GM18499 (cell line): ENCODE measurements at regions not wholly inside any gene's neighbourhood (a gene's known extent, or its start where the extent isn't known, plus 50 kb on each side); places are given as distances from the start of the nearest gene placed in this dataset.

Experiments used
- ATAC-seq: cut with Tn5 transposase; IDR thresholded peaks from one replicate; pipeline ENCODE4 v1.9.1; 2021; ENCODE audit warnings: moderate number of reproducible peaks; ENCODE audit not compliant: insufficient read depth, unreplicated experiment

DNA sequence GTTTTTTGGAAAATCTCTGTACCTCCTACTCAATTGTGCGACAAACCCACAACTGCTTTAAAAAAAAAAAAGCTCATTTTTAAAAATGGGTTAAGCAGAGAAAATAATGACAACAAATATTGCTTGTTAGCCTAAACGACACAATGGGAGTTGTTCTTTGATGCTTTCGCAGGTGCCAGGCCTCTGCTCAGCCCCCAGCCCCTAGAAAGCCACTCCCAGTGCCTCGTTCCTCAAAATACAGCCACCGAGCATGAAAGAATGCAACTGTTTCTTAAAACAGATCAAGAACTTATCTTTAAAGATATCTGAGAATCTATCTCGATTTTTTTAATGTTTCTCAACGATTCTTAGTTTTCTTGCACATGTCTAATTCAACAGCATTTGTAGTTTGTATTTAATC, 85.2 kb upstream of the PFKP start:
- no peak for ATAC-seq

DNA sequence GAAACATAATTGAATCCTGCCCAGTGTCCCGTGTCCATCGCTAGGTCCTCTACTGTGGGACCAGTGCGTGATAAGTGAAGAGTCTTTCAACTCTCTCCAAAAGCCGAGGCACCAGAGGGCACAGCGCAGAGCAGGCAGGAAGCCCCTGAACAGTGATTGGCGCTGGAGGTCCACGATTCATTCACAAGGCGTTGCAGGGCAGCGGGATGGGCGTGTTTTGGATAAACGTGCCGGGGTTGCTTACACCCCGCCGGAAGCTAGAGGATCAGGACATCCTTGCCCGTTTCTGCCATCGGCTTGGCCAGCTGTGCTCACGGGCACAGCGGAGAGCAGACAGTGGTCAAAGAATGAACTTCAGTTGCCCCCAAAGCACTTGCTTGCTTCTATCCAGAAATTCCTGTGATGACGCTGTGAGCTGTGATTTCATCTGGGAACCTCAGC, 86.0 kb upstream of the PFKP start:
- no peak for ATAC-seq

DNA sequence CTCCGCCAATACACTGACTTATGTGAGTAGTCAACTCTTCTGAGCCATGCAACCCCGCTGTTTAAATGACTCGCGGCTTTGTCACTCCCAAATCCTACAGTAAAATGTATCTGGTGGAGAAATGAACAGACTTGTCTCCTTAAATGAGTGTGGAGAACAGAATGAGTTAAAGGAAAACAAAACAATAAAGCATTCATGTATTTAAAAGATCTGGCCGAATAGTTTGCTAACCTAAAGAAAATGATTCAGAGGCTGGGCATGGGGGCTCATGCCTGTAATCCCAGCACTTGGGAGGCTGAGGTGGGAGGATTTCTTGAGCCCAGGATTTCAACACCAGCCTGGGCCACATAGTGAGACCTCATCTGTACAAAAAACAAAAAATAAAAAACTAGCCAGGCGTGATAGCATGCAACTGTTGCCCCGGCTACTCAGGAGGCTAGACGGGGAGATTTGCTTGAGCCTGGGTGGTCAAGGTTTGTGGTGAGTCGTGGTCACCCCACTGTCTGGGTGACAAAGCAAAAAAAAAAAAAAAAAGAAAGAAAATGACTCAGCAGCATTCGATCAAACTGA, 86.5 kb upstream of the PFKP start:
- ATAC-seq: no peak

DNA sequence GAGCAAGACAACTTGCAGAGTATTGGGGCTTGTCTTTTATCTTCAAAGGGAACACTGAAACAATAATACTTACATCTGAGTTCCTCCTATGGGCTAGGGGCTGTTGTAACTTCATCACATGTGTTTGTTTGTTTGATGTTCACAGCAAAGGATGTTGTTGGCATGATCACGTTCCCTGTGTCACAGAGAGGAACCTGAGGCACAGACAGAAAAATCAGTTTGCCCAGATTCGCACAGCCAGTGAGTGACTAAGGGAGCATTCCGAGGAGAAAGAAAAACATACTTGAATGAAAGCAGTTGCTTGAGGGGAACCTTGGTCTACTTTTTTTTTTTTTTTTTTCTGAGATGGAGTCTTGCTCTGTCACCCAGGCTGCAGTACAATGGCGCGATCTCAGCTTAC, 87.2 kb upstream of the PFKP start:
- ATAC-seq: no peak

DNA sequence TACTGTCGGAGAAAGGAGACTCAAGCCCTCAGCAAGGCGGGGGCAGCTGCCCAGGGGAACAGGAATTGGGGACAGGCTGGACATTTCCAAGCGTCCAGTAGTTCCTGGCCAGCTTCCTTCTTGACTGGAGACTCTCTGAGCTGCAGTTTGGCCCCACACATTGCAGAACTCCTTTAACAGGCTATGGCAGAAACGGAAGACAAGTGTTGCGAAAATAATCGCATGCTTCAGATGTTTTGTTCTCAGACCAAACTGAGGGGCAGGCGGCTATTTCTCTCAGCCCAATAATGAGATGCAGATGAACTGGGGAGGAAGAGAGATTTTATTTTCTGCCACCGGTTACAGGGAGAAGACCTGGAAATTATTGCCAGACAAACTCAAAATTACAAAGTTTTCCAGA, 88.0 kb upstream of the PFKP start:
- ATAC-seq: no peak

DNA sequence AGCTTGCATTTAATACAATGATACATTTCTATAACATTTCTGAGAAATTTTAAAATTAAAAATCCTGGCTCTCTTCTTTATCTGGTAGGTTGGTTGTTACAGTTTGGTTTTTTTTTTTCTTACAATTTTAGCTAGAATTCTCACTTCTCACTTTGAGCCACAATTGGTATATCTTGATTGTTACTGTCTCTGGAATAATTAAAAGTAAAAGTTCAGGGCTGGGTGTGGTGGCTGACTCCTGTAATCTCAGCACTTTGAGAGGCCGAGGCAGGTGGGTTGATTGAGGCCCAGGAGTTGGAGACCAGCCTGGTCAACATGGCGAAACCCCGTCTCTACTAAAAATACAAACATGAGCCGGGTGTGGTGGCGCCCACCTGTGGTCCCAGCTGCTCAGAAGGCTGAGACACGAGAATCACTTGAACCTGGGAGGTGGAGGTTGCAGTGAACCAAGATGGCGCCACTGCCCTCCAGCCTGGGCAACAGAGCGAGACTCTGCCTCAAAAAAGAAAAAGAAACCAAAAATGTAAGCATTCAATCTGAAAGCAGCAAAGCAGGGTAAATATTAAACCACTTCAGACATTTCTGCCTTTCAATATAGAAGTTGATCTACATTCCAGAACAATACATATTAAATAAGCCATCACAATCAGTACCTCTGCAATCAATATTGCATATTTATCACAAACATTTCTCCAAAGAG, 88.6 kb upstream of the PFKP start:
- no peak for ATAC-seq

DNA sequence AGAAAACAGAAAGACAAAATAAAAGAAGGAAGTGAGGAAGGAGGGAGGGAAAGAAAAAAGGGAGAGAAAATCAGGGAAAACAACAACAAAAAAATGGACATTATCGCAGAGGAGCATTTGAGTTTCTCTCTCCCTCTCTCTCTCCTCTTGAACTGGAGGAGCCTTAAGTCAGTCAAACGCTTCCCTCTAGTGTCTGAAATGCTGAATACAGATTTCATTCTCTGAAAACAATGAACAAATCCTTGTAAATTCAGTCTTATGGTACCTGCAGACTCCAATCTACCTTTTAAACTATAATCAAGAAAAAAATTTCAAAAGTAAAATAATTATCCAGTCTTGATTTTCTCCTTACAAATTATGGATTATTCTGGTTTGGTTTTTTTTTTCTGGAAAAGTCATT, 89.2 kb upstream of the PFKP start:
- no peak for ATAC-seq

DNA sequence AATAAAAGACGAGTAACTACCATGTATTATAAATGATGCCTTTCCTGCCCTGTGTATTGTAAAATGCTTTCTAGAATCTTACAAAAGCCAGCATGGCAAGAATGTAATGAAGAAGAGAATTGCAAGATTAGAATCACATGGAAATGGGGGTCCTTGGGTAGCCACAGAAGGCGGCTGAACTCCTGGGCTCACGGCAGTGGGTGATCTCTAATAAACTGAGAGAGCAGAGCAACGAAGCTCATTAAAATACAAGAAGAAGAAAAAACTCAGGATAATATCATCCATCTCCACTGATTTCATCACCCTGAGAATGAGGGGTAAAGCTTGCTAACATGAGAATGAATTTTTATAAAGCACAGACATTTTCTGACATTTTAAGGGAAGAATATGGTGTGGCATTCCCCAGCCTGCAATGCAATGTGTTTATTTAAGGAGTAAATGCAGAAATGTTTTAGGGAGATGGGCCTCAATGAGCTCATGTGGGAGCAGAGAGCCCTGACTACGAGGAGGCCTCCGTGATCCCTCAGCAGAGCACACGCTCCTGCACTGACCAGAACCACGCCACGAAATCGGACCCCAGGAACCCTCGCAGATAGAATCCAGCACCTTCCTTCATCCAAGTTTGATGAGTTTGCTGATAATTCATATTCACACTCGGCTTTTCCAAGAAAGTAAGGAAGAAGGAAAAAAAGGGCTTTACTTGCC, 92.7 kb upstream of the PFKP start:
- no peak for ATAC-seq

DNA sequence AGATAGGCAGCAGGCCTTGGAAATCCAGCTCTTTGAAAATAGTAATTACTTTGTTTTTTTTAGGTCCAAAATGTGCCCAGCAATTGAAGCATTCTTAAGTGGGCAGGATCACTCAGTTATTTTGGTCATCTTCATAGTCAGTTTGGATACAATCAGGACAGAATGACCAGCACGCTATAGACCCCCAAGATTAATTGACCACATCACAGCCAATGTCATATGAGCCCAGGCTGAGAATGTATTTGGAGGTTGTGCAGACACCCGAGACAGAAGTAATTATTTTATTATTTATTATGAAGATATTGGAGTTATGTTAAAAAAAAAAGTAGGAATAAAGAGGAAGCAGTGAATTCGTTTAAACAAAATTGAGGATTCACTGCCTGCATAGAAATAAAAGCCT, 93.3 kb upstream of the PFKP start:
- ATAC-seq: no peak

DNA sequence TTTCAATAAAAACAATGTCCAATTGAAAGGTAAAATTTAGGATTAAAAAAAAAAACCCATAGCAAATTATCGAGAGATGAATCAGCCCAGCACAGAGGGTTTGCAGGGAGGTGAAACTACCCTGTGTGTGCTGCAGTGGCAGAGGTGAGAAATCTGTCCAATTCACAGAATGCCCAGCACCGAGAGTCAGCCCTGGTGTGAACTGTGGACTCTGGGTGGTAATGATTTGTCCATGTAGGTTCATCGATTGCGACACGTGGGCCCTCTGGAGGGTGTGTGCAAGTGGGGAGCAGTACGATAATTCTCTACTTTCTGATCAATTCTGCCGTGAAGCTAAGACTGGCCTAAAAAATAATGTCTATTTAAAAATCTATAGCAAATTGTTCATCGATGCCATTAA, 94.5 kb upstream of the PFKP start:
- no peak for ATAC-seq

DNA sequence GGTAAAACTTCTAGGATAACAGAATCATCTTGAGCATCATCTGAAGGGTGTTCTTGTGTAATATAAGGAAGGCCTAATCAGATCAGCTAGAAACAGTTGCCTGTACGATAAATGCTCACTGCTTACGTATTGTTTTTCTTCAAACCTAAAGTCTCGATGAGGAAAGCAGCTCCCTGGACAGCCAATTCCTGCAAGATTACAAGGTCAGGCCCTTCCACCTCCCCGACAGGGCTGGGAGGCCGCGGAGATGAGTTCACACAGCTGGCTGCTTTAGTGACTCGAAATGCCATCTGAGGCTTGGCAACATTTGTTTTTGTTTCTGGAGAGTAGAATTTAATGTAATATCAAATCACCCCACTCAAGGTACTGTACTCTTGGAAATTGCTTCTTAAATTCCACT, 95.1 kb upstream of the PFKP start:
- no peak for ATAC-seq

DNA sequence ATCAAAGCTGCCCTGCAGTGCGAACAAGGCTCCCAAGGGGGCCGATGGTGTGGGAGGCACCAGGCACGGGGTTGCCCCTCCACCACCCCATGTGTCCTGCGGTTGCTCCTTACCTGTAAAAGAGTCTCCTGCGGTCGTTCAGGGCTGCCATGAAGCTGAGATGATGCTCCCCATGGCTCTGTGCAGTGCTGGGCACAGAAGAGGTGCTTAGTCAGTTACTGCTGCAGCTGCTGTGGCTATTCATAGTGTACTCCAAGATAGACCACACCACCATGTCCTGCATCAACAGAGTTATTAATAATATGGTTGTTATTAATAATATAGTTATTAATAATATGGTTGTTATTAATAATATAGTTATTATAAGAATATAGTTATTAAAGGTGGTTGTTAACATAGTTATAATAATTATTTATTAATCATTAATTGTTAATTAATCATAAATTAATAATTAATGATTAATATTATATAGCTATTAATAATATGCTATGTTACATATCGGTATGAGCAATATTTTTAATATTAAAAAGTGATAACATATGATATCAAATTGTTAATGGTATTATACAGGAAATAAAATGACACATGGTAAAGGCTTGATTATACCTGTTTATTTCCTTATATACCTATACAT, 97.0 kb upstream of the PFKP start:
- no peak for ATAC-seq

DNA sequence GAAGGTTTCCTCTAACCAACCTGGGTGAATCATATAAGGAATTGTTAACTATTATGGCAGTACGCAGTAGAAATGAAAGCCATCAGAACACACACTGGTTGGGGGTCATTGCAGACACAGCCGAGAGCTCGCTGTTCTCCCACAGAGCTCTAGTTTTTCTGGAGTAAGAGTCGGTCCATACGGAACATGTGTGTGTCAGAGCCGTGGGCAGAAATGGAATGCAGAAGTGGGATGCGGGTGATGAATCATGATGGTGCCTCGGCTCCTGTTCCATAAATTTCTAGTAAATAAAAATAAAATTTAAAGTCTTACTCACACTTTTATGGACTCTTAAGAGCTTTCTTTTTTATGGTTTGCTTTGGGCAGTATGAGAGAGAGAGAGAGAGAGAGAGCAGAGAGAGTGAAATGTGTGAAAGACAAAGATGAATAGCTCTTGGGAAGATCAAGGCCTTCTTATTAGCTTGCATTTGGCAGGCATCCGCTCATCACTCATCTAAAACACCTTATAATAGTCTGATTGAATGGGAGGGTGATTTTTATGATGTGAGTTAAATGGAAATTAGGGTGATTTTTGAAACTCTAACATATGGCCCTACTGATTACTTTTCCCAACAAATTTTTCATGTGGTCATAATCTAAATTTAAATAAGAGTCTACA, 98.8 kb upstream of the PFKP start:
- no peak for ATAC-seq

DNA sequence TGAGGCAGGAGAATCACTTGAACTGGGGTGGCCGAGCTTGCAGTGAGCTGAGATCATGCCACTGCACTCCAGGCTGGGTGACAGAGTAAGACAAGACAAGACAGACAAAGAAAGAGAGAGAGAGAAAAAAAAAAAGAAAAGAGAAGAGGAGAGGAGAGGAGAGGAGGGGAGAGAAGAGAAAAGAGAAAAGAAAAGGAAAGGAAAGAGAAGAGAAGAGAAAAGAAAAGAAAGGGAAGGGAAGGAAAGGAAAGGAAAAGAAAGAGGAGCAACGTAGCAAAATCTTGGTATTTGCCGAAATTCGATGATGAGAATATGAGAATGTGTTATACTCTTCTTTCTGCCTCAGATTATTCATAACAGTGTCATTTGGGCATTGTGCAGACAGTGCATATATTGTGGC, 101.2 kb upstream of the PFKP start:
- no peak for ATAC-seq

DNA sequence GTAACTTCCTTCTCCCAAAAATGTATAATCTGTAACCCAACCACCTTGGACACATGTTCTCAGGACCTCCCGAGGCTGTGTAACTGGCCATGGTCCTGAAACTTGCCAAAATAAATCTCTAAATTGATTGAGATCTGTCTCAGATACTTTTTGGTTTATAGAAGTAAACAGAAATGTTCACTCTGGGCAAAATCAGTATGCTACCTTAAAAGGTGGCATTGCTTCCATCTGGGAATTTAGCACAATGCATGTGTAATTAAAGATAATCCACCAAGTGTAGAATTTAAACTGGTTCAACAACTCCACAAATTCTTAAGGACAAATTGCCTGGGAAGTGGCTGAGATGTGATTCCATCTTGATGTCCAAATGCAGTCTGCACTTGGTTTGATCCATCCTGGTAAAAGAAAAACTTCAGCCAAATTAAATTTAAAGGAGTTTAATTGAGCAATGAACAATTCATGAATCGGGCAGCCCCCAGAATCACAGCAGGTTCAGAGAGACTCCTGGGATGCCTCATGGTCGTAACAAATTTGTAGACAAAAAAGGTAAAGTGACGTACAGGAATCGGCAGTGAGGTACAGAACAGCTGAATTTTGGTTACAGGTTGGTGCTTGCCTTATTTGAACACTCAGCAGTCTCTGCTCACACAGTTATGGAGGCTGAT, 102.6 kb upstream of the PFKP start:
- no peak for ATAC-seq

DNA sequence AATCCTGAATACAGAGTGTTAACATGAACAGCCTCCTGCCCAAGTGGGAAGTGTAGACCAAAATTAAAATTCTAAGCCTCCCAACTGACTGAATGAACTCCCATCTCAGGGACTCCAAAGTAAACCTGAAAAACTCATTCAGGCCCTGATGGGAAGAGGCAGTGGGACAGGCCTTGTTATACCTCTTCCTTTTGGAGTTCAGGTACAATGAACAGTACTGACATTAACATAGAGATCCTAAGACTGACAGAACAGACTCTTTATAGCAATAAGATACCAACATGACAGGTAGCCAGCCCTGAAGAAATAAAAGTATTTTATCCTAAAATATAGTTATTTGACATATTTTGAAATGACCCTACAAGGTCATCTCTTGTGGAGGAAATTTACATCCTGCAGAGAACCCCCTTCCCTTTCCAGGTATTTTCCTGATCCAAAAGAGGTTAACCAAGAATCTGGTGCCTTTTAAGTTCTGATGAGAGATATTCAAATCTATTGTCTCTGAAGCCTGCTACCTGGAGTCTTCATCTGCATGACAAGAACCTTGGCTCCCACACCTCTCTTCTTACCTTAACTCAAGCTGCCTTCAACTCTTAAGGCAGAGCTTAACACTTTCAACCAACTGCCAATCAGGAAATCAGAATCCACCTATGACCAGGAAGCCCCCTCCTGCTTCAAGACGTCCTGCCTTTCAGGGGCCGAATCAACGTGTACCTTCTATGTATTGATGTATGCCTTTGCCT, 103.3 kb upstream of the PFKP start:
- ATAC-seq: no peak

DNA sequence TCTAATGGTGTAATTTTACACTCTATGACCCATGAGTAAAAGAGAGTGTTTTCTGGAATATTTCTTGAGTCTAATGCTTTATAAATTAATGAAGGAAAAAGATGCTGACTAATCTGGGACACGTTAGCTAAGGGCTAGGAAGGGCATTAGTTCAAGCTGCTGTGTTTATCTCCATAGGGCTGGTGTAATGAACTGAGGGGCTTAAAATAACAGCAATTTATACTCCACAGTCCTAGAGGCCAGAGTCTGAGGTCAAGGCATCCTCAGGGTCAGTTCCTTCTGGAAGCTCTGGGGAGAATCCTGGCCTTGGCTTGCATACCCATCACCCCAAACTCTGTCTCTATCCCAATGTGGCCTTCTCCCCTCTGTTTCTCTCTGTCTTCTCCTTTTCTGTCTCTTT, 105.2 kb upstream of the PFKP start:
- ATAC-seq: no peak

DNA sequence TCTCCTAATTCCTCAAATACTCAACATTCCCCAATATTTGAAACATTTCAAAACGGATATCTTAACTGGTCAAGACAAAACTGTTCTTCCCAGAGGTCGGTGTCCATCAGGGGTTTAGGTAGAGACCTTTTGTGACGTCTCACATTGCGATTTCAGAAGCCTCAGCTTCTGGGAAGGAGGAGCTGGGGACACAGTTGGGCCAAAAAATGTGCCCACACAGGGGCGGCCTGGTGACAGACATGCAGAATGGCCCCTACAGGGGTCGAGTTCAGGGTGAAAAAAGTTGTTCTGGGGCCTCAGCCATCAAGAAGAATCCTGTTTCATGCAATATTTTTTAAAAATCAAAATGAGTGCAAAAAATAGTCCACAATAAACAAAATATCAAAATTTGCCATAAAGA, 108.7 kb upstream of the PFKP start:
- ATAC-seq: no peak

DNA sequence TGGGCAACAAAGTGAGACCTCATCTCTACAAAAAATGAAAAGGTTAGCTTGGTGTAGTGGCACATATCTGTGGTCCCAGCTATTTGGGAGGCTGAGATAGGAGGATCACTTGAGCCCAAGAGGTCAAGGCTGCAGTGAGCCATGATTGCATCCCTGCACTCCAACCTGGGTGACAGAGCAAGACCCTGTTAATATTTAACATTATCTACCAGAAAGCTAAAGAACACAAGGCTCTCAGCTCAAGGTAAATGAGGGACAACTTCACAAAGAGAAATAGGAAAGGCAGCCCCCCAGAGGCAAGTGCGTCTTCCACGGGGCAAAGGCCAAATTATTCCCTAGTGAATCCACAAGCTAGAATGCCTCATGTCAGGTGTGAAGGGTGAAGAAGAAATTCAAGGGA, 109.6 kb upstream of the PFKP start:
- no peak for ATAC-seq

DNA sequence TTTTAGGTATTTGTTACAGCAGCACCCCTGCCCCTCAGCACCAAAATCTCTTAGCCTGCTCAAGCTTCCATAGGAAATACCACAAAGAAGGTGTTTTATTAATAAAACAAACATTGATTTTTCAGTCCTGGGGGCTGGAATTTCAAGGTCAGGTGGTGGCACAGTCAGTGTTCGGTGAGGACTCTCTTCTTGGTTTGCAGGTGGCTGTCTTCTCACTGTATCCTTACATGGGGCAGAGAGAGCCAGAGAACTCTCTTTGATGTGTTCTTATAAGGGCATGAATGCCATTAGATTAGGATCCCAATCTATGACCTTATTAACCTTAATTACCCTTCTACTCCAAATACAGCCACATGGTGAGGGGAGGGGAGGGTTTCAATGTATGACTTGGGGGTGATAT, 112.3 kb upstream of the PFKP start:
- ATAC-seq: no peak
